ENCODE measurements at regions not wholly inside any gene's neighbourhood (a gene's known extent, or its start where the extent isn't known, plus 50 kb on each side); places are given as distances from the start of the nearest gene placed in this dataset.
"Not testable (repeated sequence)": the region's sequence is repeated elsewhere in the genome, so short reads cannot be mapped to it uniquely, and the experiment has no call there.

GRCh38 chr7:146057958-146058357 lies 58.6 kb upstream of the CNTNAP2 start:
- Histone ChIP-seq H3K9me3 (ENCODE audit: low read depth) (no peaks in the 10 kb centered on the region), H3K4me1 (ENCODE audit: low read depth) (peaks cover 10% of the 10 kb centered on the region), H3K36me3 (no peaks in the 10 kb centered on the region), H3K27me3 (no peaks in the 10 kb centered on the region), H3K27ac (no peak overlapping the region), H3K4me3 (no peak overlapping the region)
- no peak for DNase-seq (ENCODE audit: low read depth in 1 of 2, low spot score in 1 of 2)
- TF ChIP-seq, protein P1, sequence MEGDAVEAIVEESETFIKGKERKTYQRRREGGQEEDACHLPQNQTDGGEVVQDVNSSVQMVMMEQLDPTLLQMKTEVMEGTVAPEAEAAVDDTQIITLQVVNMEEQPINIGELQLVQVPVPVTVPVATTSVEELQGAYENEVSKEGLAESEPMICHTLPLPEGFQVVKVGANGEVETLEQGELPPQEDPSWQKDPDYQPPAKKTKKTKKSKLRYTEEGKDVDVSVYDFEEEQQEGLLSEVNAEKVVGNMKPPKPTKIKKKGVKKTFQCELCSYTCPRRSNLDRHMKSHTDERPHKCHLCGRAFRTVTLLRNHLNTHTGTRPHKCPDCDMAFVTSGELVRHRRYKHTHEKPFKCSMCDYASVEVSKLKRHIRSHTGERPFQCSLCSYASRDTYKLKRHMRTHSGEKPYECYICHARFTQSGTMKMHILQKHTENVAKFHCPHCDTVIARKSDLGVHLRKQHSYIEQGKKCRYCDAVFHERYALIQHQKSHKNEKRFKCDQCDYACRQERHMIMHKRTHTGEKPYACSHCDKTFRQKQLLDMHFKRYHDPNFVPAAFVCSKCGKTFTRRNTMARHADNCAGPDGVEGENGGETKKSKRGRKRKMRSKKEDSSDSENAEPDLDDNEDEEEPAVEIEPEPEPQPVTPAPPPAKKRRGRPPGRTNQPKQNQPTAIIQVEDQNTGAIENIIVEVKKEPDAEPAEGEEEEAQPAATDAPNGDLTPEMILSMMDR (IDR thresholded peaks at IDR 0.05; ENCODE audit: low read depth, low read length): no peak

DNA sequence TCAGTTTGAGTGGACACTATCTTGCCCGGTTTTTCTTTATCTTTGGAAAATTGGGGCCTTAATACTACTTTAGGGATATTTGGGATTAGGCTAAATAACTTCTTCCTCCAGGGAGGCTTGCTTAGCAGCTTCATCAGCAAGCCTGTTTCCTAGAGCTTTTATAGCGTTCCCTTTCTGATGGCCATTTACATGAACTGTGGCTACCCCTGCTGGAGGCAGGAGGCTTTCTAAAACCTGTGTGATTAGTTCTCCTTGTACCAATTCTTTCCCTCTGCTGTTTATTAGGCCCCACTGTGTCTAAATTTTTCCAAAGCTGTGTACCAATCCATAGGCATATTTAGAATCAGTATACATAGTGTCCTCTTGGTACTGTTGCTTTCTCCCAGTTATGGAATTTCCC lies 61.7 kb upstream of the CNTNAP2 start:
- H3K4me3 ChIP-seq: no peak overlapping the region
- no peaks in the 10 kb centered on the region for H3K36me3 ChIP-seq
- DNase-seq (ENCODE audit: low read depth in 1 of 2, low spot score in 1 of 2): no peak
- no peaks in the 10 kb centered on the region for H3K27me3 ChIP-seq
- TF ChIP-seq, protein P1 (IDR thresholded peaks at IDR 0.05; ENCODE audit: low read depth, low read length): no peak
- no peaks in the 10 kb centered on the region for H3K9me3 ChIP-seq (ENCODE audit: low read depth)
- H3K27ac ChIP-seq: no peak overlapping the region
- H3K4me1 ChIP-seq (ENCODE audit: low read depth): peaks cover 10% of the 10 kb centered on the region

DNA sequence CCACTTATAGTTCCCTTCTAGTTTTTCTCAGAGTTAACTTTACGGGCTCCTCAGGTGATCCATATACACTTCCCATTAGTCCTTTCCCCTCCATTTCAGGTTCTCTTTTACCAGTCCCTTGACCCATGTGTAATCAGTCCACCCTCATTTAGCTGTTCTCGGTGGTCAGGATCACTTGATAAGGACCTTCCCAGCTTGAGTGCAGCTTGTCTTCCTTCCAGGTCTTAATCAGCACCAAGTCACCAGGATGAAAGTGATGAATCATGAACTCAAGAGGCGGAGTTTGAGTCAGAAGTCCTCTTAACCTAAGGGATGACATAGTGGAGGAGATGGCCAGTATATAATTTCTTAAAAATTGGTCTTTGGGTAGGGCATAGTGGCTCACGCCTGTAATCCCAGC lies 63.1 kb upstream of the CNTNAP2 start:
- Histone ChIP-seq H3K9me3 (ENCODE audit: low read depth) (no peaks in the 10 kb centered on the region), H3K27ac (no peak overlapping the region)

DNA sequence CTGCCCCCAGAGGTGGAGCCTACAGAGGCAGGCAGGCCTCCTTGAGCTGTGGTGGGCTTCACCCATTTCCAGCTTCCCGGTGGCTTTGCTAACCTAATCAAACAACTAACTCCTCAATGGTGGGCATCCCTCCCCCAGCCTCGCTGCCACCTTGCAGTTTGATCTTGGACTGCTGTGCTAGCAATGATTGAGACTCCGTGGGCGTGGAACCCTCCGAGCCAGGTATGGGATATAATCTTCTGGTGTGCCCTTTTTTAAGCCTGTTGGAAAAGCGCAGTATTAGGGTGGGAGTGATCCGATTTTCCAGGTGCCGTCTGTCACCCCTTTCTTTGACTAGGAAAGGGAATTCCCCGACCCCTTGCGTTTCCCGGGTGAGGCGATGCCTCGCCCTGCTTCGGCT lies 73.3 kb upstream of the CNTNAP2 start:
- H3K27me3 ChIP-seq; H3K36me3 ChIP-seq; H3K9me3 ChIP-seq (ENCODE audit: low read depth); H3K4me3 ChIP-seq; H3K4me1 ChIP-seq (ENCODE audit: low read depth); H3K27ac ChIP-seq; DNase-seq (ENCODE audit: low read depth in 1 of 2, low spot score in 1 of 2): not testable (repeated sequence)

More for the DNA sequence above, 63.1 kb upstream of the CNTNAP2 start:
- Histone ChIP-seq H3K4me3 (no peak overlapping the region), H3K4me1 (ENCODE audit: low read depth) (peaks cover 9% of the 10 kb centered on the region), H3K27me3 (no peaks in the 10 kb centered on the region), H3K36me3 (no peaks in the 10 kb centered on the region)
- TF ChIP-seq, protein P1 (IDR thresholded peaks at IDR 0.05; ENCODE audit: low read depth, low read length): no peak
- DNase-seq (ENCODE audit: low read depth in 1 of 2, low spot score in 1 of 2): no peak

DNA sequence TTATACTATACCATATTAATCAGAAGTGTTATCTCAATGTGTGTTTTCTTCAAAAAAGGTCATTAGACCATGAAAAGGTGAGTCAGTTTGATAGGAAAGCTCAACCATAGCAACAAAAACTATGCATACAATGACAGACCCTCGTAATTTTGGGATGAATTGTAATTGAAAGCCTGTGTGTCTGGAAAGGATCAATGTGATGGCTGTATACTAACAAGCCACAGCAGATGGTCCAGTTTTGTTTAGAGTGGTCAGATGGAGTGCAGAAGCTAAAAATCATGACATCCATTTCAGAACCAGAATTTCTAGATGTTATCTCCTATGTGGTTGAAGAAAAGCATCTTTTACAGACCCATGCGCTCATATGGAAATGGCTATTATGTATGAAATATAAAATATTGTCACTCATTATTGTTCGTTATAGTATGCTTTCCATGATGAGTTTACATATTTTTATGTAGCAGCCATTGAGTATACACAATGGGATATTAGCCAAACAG lies 88.3 kb upstream of the CNTNAP2 start:
- Histone ChIP-seq H3K36me3 (no peaks in the 10 kb centered on the region), H3K4me1 (ENCODE audit: low read depth) (no peaks in the 10 kb centered on the region), H3K4me3 (no peak overlapping the region), H3K27ac (no peak overlapping the region), H3K27me3 (no peaks in the 10 kb centered on the region), H3K9me3 (ENCODE audit: low read depth) (no peaks in the 10 kb centered on the region)
- DNase-seq (ENCODE audit: low read depth in 1 of 2, low spot score in 1 of 2): no peak
- TF ChIP-seq, protein P1 (IDR thresholded peaks at IDR 0.05; ENCODE audit: low read depth, low read length): no peak

- Histone ChIP-seq H3K27ac (no peak overlapping the region), H3K36me3 (no peaks in the 10 kb centered on the region), H3K27me3 (no peaks in the 10 kb centered on the region), H3K9me3 (ENCODE audit: low read depth) (no peaks in the 10 kb centered on the region), H3K4me3 (no peak overlapping the region), H3K4me1 (ENCODE audit: low read depth) (no peaks in the 10 kb centered on the region)
- no peak for DNase-seq (ENCODE audit: low read depth in 1 of 2, low spot score in 1 of 2)
- TF ChIP-seq, protein P1 (IDR thresholded peaks at IDR 0.05; ENCODE audit: low read depth, low read length): no peak
Observed at GRCh38 chr7:146027243-146027642, 89.4 kb upstream of the CNTNAP2 start.
